ENCODE measurements at regions not wholly inside any gene's neighbourhood (a gene's known extent, or its start where the extent isn't known, plus 50 kb on each side); places are given as distances from the start of the nearest gene placed in this dataset.
"Not testable (repeated sequence)": the region's sequence is repeated elsewhere in the genome, so short reads cannot be mapped to it uniquely, and the experiment has no call there.

GRCh38 chr15:84525491-84526344 lies 75.1 kb upstream of the ZSCAN2 start:
- CTCF ChIA-PET; H3K4me3 ChIP-seq (ENCODE audit: low read depth in 2 of 2, low read length in 1 of 2); H3K79me2 ChIP-seq (ENCODE audit: insufficient read depth); H2AFZ ChIP-seq (ENCODE audit: low read depth); H4K20me1 ChIP-seq (ENCODE audit: insufficient read depth); H3K27me3 ChIP-seq (ENCODE audit: insufficient read depth); H3F3A ChIP-seq (replicated peaks; ENCODE audit: insufficient read depth); H3K9ac ChIP-seq; H3K9me3 ChIP-seq; H3K4me2 ChIP-seq; POLR2A ChIA-PET; H3K4me1 ChIP-seq (ENCODE audit: control insufficient read depth in 1 of 2, insufficient read depth in 2 of 2, low read depth in 1 of 2, low read length in 1 of 2); H3K36me3 ChIP-seq (replicated peaks in 1 of 2; ENCODE audit: control insufficient read depth in 1 of 2, insufficient read depth in 2 of 2, low read length in 1 of 2); DNase-seq; H3K9me2 ChIP-seq: not testable (repeated sequence)
- 91% methylated on average over 1 of the region's 2 CpGs for WGBS (ENCODE audit: low lambda C conversion rate)
- TF ChIP-seq FOSL2 (IDR thresholded peaks at IDR 0.05; ENCODE audit: borderline replicate concordance, low read depth) (peak; percentile 14; the same call in 1 of the 2 replicates), JUND (IDR thresholded peaks at IDR 0.05) (0 out of 2 replicates have a peak, but pooled peaks have one; percentile 8)
- H3K27ac ChIP-seq (ENCODE audit: low read depth in 2 of 2, low read length in 1 of 2) = peak overlapping the region in 1 of 2 experiments; percentile 44; a peak in 2 of 4 replicates

GRCh38 chr15:84530751-84531150 lies 70.1 kb upstream of the ZSCAN2 start:
- H3K27ac ChIP-seq (ENCODE audit: low read depth in 2 of 2, low read length in 1 of 2) = not testable (repeated sequence)
- POLR2A ChIA-PET = interaction anchor here (0.7 kb wide), 1 partner anchor 1995 kb away, joined by 3 read pairs; no protein-coding TSS in a partner anchor
- 95% methylated on average over 4 of the region's 4 CpGs for WGBS (ENCODE audit: low lambda C conversion rate)

GRCh38 chr15:84531223-84531622 lies 69.6 kb upstream of the ZSCAN2 start:
- WGBS (ENCODE audit: low lambda C conversion rate) = 64% methylated on average over 1 of the region's 1 CpG
- H3K36me3 ChIP-seq (replicated peaks in 1 of 2; ENCODE audit: control insufficient read depth in 1 of 2, insufficient read depth in 2 of 2, low read length in 1 of 2); H3F3A ChIP-seq (replicated peaks; ENCODE audit: insufficient read depth); CTCF ChIA-PET; H3K27me3 ChIP-seq (ENCODE audit: insufficient read depth); H3K27ac ChIP-seq (ENCODE audit: low read depth in 2 of 2, low read length in 1 of 2); H2AFZ ChIP-seq (ENCODE audit: low read depth); H3K79me2 ChIP-seq (ENCODE audit: insufficient read depth); H3K9me2 ChIP-seq; H3K9me3 ChIP-seq; H3K9ac ChIP-seq; H3K4me3 ChIP-seq (ENCODE audit: low read depth in 2 of 2, low read length in 1 of 2); H3K4me2 ChIP-seq; H4K20me1 ChIP-seq (ENCODE audit: insufficient read depth); H3K4me1 ChIP-seq (ENCODE audit: control insufficient read depth in 1 of 2, insufficient read depth in 2 of 2, low read depth in 1 of 2, low read length in 1 of 2); DNase-seq: not testable (repeated sequence)
- POLR2A ChIA-PET = interaction anchor here (0.7 kb wide), 1 partner anchor 1996 kb away, joined by 3 read pairs; no protein-coding TSS in a partner anchor

More at GRCh38 chr15:84530751-84531150, 70.1 kb upstream of the ZSCAN2 start:
- DNase-seq; H3F3A ChIP-seq (replicated peaks; ENCODE audit: insufficient read depth); H3K4me1 ChIP-seq (ENCODE audit: control insufficient read depth in 1 of 2, insufficient read depth in 2 of 2, low read depth in 1 of 2, low read length in 1 of 2); H3K4me2 ChIP-seq; H3K9me2 ChIP-seq; H3K27me3 ChIP-seq (ENCODE audit: insufficient read depth); H3K4me3 ChIP-seq (ENCODE audit: low read depth in 2 of 2, low read length in 1 of 2); H3K9me3 ChIP-seq; H3K9ac ChIP-seq; H3K79me2 ChIP-seq (ENCODE audit: insufficient read depth); H4K20me1 ChIP-seq (ENCODE audit: insufficient read depth); H3K36me3 ChIP-seq (replicated peaks in 1 of 2; ENCODE audit: control insufficient read depth in 1 of 2, insufficient read depth in 2 of 2, low read length in 1 of 2); H2AFZ ChIP-seq (ENCODE audit: low read depth); CTCF ChIA-PET: not testable (repeated sequence)

- H3K4me2 ChIP-seq; H3K9me3 ChIP-seq; H3K27ac ChIP-seq (ENCODE audit: low read depth in 2 of 2, low read length in 1 of 2); H3K36me3 ChIP-seq (replicated peaks in 1 of 2; ENCODE audit: control insufficient read depth in 1 of 2, insufficient read depth in 2 of 2, low read length in 1 of 2); H3K9ac ChIP-seq; DNase-seq; H3K4me3 ChIP-seq (ENCODE audit: low read depth in 2 of 2, low read length in 1 of 2); H4K20me1 ChIP-seq (ENCODE audit: insufficient read depth); CTCF ChIA-PET; H3K27me3 ChIP-seq (ENCODE audit: insufficient read depth); H3F3A ChIP-seq (replicated peaks; ENCODE audit: insufficient read depth); POLR2A ChIA-PET; H3K79me2 ChIP-seq (ENCODE audit: insufficient read depth); H3K4me1 ChIP-seq (ENCODE audit: control insufficient read depth in 1 of 2, insufficient read depth in 2 of 2, low read depth in 1 of 2, low read length in 1 of 2); H3K9me2 ChIP-seq; H2AFZ ChIP-seq (ENCODE audit: low read depth): not testable (repeated sequence)
- WGBS (ENCODE audit: low lambda C conversion rate) = 72% methylated on average over 3 of the region's 3 CpGs
These were observed 69.0 kb upstream of the ZSCAN2 start for GRCh38 chr15:84531709-84532367.

- 93% methylated on average over 2 of the region's 2 CpGs for WGBS (ENCODE audit: low lambda C conversion rate)
- H3F3A ChIP-seq (replicated peaks; ENCODE audit: insufficient read depth); H3K27ac ChIP-seq (ENCODE audit: low read depth in 2 of 2, low read length in 1 of 2); H3K27me3 ChIP-seq (ENCODE audit: insufficient read depth); H3K9ac ChIP-seq; H3K4me1 ChIP-seq (ENCODE audit: control insufficient read depth in 1 of 2, insufficient read depth in 2 of 2, low read depth in 1 of 2, low read length in 1 of 2); H3K4me3 ChIP-seq (ENCODE audit: low read depth in 2 of 2, low read length in 1 of 2); CTCF ChIA-PET; H3K79me2 ChIP-seq (ENCODE audit: insufficient read depth); POLR2A ChIA-PET; H2AFZ ChIP-seq (ENCODE audit: low read depth); H4K20me1 ChIP-seq (ENCODE audit: insufficient read depth); H3K36me3 ChIP-seq (replicated peaks in 1 of 2; ENCODE audit: control insufficient read depth in 1 of 2, insufficient read depth in 2 of 2, low read length in 1 of 2); H3K9me2 ChIP-seq; DNase-seq; H3K4me2 ChIP-seq; H3K9me3 ChIP-seq: not testable (repeated sequence)
These were observed 67.1 kb upstream of the ZSCAN2 start for GRCh38 chr15:84533705-84534104.

GRCh38 chr15:84534561-84535235 lies 66.1 kb upstream of the ZSCAN2 start:
- H3K79me2 ChIP-seq (ENCODE audit: insufficient read depth); POLR2A ChIA-PET; H3K4me2 ChIP-seq; DNase-seq; H3K4me1 ChIP-seq (ENCODE audit: control insufficient read depth in 1 of 2, insufficient read depth in 2 of 2, low read depth in 1 of 2, low read length in 1 of 2); H3K27ac ChIP-seq (ENCODE audit: low read depth in 2 of 2, low read length in 1 of 2); H3K9me3 ChIP-seq; H3K27me3 ChIP-seq (ENCODE audit: insufficient read depth); H2AFZ ChIP-seq (ENCODE audit: low read depth); H3K4me3 ChIP-seq (ENCODE audit: low read depth in 2 of 2, low read length in 1 of 2); H4K20me1 ChIP-seq (ENCODE audit: insufficient read depth); H3K36me3 ChIP-seq (replicated peaks in 1 of 2; ENCODE audit: control insufficient read depth in 1 of 2, insufficient read depth in 2 of 2, low read length in 1 of 2); H3K9me2 ChIP-seq; H3F3A ChIP-seq (replicated peaks; ENCODE audit: insufficient read depth); CTCF ChIA-PET; H3K9ac ChIP-seq: not testable (repeated sequence)
- 85% methylated on average over 4 of the region's 4 CpGs for WGBS (ENCODE audit: low lambda C conversion rate)
